ENCODE measurements at regions not wholly inside any gene's neighbourhood (a gene's known extent, or its start where the extent isn't known, plus 50 kb on each side); places are given as distances from the start of the nearest gene placed in this dataset.
"Not testable (repeated sequence)": the region's sequence is repeated elsewhere in the genome, so short reads cannot be mapped to it uniquely, and the experiment has no call there.

DNA sequence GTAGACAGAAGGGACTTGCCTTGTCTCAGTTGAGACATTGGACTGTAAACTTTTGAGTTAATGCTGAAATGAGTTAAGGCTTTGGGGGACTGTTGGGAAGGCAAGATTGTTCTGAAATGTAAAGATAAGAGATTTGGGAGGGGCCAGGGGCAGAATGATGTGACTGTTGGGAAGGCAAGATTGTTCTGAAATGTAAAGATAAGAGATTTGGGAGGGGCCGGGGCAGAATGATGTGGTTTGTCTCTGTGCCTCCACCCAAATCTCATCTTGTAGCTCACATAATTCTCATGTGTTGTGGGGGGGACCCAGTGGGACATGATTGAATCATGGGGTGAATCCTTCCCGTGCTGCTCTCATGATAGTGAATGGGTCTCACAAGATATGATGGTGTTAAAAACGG, 1217.1 kb downstream of the GALC start:
- DNase-seq: not testable (repeated sequence)

DNA sequence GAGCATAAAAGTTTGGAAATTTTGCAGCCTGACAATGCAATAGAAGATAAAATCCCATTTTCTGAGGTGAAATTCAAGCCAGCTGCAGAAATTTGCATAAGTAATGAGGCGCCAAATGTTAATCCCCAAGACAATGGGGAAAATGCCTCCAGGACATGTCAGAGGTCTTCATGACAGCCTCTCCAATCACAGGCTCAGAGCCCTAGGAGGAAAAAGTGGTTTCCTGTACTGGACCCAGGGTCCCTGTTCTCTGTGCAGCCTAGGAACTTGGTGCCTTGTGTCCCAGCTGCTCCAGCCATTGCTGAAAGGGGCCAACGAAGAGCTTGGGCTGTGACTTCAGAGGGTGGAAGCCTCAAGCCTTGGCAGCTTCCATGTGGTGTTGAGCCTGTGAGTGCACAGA, 1218.1 kb downstream of the GALC start:
- DNase-seq: no peak

DNA sequence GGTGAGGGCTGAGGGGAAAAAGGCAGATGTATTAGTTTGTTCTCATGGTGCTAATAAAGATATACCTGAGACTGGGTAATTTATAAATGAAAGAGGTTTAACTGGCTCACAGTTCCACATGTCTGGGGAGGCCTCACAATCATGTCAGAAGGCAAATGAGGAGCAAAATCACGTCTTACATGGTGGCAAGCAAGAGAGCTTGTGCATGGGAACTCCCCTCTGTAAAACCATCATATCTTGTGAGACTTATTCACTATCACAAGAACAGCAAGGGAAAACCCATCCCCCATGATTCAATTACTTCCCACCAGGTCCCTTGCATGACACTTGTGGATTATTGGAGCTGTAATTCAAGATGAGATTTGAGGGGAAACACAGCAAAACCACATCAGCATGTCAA, 1220.9 kb downstream of the GALC start:
- no peak for DNase-seq

DNA sequence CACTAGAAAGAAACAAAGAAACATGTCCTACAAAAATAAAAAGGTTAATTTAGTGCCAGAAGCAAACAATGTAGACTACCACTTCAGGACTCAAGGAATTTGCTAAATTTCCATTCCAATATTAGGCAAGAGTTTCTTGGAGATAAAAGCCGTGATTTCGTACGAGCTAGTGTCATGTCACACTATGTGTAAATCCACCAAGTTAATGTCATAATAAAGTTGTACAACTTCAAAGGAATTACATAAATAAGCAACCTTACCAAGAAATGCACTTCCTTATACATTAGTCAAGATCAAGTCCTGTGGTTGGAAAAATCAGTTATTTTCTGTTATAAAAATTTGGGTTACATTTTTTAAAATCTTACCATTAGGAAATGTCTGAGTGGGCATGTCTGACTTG, 1222.8 kb downstream of the GALC start:
- DNase-seq: no peak

DNA sequence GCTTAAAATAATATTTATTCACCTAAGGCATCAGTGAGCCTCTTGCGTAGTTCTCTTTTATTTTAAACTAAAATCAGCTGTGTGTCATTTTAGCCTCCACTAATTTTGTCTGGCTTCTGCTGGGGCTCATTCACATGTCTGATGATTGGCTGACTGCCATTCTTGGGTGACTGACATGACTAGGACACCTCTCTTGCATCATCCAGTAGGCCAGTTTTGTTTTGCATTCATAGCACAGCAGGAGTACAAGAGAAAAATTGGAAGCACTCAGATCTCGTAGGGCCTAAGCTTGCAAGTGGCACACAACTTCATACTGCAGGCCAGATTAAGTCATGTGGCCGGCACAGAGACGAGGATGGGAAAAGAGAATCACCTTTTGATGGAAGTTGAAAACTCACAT, 1226.5 kb downstream of the GALC start:
- no peak for DNase-seq

DNA sequence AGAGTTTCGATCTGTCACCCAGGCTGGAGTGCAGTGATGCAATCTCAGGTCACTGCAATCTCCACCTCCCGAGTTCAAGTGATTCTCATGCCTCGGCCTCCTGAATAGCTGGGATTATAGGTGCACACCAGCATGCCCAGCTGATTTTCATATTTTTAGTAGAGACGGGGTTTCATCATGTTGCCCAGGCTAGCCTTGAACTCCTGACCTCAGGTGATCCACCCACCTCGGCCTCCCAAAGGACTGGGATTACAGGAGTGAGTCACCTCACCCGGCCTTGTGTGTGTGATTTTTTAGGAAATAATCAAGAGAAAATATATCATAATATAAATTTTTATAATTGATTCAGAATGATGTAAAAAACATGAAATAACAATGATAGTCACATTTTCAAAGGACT, 1231.4 kb downstream of the GALC start:
- no peak for DNase-seq

DNA sequence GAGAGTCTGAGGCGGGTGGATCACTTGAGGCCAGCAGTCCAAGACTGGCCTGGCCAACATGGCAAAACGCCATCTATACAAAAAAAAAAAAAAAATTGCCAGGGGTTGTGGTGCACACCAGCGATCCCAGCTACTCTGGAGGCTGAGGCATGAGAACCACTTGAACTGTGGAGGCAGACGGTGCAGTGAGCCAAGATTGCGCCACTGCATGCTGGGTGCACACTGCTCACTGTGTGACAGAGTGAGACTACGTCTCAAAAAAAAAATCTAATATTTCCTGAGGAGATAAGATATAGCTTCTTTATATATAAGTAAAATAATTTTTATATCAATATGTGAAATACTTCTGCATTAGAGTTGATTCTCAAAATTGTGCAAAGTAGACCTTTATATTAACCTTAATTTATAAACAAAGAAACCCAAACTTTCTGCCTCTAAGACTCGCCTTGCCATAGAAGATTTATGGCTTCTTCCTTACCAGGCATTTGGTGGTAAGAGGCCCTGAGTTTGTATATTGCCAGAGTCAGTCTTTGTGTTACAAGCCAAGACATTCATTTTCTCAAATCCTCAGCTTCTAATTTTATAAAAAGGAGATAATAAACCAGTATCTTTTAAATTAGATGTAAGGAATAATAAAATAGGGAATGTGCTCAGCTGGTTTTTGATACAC, 1226.7 kb downstream of the FLRT2 start:
- DNase-seq: no peak

DNA sequence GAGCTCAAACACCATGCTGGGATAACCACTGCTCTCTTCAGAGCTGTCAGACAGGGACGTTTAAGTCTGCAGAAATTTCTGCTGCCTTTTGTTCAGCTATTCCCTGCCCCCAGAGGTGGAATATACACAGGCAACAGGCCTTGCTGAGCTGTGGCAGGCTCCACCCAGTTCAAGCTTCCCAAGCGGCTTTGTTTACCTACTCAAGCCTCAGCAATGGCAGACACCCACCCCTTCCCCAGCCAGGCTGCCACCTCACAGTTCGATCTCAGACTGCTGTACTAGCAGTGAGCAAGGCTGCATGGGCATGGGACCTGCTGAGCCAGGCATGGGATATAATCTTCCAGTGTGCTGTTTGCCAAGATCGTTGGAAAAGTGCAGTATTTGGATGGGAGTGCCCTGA, 1220.5 kb downstream of the FLRT2 start:
- not testable (repeated sequence) for DNase-seq

DNA sequence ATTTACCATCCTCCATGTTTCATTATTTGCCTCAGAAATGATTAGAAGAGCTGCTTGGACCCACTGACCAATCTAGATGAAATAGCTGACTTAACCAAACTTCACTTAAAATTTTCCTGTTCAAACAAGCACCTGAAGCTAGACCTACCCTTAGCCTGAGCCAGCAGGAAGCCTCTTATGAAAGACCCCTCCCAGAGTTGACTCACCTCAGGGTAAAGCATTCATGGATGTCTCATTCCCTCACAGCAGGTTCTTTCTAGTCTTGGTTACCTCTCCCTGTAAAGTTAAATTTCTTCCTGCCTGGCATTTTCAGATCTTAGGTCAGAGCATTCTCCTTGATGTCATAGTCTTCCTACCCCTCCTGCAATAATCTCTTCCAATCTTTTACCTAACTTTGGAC, 1209.8 kb downstream of the FLRT2 start:
- DNase-seq: no peak

DNA sequence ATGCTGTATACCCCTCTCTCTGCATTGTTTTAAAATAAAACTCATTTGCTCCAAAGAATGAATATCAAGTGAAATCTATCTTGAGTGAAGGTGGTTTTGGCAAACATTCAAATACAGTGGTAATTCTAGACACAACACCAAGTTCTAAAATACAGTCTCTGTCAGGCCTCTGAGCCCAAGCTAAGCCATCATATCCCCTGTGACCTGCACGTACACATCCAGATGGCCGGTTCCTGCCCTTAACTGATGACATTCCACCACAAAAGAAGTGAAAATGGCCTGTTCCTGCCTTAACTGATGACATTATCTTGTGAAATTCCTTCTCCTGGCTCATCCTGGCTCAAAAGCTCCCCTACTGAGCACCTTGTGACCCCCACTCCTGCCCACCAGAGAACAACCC, 1201.5 kb downstream of the FLRT2 start:
- DNase-seq: not testable (repeated sequence)

DNA sequence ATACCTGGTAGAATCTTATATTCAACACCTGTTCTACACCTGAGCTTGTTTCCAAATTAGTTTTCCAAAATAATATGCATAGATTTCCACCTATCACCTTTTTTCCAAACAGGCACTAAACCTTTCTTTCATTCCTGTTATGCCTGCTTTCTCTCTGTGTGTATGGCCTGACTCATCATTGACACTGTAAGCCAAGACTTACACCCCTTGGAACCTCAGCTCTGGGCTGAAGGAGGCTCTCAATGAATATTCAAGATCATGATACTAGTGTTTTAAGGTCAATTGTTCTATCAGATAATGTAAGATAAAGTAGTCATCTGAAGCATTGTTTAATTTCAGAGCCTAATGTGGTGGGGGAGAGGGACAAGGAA, 1193.3 kb downstream of the FLRT2 start:
- DNase-seq: no peak

DNA sequence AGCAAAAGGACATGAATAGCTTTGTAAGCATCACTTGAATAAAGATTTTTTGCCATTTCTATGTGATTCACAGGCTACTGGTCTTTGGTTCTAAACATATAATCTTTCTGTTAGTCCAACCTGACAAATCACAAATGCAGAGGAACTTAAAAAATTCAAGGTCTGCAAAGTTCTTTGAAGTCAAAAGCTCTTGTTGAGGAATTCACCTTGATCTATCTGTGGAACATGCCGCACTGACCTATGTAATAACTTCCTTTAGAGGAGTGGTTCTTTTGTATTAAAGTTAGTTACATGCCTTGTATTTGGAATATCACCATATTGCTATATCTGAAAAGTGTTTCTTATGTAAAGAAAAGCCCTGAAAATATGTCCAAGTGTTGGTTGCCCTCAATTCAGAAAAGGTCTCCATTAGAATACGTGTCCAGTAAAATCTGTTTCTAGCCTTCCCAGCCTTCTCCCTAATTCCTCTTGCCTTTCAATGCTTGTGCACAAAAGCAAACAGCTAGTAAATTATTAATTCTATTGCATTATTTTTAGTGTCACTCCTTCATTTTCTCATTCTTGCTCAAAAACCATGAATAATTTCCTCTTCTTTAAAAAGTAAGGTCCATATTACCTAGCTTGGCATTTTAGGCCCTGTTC, 1192.8 kb downstream of the FLRT2 start:
- no peak for DNase-seq

DNA sequence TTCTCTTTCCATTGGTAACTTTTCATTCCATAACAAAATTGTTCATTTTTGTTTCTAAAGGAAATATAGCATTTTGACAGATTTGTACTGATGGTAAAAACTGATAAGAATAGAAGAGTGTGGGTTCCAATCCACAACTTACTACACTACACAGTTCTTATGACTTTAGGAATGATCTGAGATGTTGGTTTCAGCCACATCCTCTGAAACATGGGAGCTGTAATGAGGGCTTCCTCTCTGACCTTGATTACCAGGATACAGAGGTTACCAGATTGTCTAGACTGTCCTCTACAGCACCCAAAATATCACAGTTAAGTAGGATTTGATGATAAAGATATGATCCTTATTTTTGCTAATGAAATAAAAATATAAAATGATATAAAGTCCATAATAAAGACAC, 1184.6 kb downstream of the FLRT2 start:
- no peak for DNase-seq

DNA sequence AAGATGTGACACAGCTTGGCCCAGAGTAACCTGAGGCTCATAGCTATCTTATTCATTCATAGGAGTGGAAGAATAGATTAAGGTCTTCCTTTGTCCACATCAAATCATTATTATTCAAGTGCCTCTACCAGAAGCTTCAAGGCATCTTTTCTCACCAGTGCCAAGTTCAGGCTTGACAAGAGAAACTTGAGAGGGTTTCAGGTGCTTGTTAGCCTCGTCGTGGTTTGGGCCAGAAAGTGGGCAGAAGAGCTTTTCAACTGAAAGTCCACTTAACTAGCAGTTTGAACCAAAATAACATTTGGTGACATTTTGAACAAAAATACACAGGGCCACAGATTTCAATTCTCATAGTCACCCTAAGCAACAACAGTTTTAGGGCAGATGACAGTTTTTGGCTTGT, 1184.2 kb downstream of the FLRT2 start:
- no peak for DNase-seq

DNA sequence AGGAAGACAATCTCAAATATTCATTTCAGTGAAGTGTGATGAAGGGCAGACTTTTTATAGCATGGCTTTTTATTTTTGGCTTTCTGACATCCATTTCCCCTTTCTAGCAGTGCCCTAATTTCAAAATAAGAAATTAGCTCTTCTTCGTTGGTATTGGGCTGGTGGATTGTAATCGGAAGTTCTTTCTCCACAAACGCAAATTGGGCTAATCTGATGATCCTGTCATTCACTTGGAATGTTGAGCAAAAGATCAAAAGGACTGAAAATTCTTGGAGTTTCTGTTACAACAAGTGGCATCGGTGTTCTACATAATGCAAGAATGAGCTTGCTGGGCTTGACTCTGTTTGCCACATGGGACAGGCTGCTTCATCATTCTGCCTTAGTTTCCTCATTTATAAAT, 1182.8 kb downstream of the FLRT2 start:
- DNase-seq: no peak

DNA sequence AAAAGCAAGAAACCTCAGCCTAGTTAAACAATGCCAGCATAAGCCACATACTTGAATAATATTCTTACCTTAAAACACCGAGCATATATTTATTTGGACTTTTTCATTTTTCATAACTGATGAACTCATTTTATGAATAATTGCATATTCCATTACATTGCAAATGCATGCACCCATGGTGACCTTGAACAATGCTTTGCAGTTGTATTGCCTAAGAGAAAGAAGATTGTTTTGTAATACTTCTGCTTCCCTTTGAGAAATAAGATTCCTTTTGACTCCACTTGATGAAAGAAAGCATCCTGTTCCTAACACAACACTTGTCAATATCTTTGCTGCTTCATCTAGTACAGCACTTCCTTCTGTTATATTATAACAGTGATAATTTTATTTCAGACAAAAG, 1182.2 kb downstream of the FLRT2 start:
- no peak for DNase-seq

DNA sequence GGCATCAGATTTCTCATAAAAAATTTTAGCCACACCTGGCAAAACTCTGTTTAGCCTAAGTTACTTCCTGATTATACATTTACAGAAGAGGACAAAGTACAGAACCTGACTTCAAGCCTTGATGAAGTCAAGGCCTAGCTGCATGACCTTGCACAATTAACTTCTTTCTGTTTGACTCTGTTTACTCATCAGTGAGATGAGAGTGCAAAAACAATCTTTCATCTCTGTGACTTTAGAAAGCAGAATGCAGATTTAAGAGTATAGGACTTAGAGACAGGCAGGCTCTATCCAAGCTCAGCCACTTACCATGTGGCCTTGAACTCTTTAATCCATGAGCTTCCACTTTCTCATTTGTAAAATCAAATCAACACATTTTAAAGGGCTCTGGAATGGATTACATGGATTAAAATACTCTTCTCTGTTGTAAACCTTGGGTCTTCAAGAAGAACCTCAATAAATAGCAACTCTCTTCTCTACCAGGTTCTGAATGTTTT, 1178.9 kb downstream of the FLRT2 start:
- no peak for DNase-seq

DNA sequence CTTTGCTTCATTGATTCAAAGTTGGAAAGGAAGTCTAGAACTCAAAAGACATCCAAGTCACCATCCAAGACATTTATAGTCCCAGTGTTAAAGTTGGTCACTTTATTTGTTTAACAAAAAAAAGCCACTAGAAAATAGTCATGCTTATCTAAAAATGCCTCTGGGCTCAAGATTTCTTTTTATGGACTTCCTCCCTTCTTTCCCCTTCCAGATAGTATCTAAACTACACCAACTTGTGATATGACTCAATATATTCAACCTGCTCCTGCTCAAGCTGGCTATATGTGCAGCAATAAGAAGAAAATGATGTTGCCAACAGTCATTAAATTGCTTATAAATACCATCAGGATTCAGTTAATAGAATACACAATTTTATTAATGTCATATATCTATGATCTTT, 1177.1 kb downstream of the FLRT2 start:
- no peak for DNase-seq

DNA sequence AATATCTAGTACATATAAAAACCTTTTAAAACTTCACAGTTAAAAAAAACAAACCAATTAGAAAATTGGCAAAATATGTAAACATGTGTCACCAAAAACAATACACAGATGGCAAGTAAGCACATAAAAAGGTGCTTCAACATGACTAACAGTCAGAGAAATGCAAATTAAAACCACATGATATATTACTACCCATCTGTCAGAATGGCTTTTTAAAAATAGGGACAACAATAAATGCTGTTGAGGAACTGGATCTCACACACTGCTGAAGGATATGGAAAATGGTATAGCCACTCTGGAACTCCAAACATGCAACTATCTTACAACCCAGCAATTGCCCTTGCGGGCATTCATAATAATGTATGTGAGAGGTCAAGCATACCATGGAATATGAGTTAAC, 1153.6 kb downstream of the FLRT2 start:
- no peak for DNase-seq

DNA sequence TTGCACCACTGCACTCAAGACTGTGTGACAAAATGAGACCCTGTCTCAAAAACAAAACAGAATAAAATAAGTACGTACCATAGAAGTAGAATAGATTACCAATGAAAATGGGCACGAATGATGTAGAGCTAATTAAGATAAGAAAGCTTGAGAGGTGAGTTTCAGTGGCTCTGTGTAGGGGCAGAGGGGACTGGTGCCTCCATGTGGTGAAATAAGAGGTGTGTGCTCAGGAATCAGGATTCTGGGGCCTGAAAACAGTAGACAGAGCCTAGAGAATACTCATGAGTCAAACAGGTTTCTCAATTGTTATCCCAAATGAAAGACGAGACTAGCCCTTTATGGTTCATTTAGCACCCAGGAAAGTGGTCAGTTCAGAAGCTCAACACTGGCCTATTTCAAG, 1145.1 kb downstream of the FLRT2 start:
- no peak for DNase-seq

DNA sequence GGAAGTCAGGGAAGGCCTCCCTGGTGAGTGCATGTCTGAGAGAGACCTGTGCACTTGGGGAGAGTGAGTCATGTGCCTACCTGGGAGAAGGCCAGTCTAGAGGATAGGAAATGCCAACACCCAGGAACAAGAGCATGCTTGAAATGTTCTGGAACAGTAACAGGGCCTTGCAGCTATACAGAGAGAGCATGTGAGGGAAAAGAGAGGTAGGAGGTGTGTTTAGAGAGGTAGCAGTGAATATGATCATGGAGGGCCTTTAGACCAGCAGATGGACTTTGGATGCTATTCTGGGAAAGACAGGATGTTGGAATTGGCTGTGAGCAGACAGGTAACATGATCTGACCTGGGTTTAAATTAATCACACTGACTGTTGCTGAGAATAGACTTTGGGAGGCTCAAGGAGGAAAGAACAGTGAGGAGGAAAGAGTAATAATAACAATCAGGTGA, 1143.6 kb downstream of the FLRT2 start:
- DNase-seq: no peak

DNA sequence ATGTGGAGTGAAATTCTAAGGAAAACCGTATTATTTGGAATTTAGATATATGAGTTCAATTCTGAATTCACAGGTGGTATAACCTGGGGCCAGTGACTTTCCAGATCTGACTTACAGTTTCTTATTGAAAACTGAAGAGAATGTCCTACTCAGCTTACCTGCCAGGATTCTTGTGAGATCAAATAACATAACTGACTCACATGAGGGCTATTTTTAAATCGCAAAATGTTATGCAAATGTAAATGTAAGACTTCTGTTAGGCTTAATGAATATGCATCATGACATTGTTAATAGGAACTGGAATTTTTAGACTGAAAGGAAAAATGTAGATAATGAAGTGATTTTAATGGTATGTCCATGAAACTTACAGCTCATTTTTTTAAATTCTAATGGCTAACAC, 1142.1 kb downstream of the FLRT2 start:
- DNase-seq: no peak

DNA sequence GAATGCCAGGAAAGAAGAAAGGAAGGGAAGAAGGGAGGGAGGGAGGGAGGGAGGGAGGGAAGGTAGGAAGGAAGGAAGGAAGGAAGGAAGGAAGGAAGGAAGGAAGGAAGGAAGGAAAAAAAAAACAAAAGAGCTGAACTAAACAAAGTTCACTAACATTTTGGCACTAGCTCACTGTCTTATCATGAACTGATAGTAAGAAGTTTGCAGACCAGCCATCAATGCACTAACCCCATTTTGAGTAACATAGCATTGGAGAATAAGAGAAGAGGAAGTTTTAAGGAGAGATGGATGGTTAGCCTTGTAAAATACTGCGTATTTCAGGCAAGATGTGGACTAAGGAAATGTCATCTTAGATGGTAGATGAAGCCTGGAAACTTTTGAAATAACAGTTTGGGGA, 1136.0 kb downstream of the FLRT2 start:
- no peak for DNase-seq

DNA sequence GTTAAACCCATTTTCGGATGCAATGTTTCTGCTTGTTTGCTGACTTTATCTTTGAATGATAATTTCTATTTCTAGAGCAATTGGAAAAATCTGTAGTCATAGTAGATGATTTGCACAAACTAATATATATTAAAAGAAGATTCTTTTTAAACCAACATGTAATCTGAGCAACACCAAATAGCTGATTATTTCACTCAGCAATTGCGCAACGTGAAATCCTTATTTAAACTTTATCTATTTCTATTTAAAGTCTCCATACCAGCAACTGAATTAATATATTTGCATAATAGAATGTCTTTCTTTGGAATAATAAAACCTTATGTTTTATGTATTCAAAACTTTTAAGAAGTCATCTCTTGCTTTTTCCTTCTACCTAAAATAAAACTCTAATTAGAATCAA, 1132.4 kb downstream of the FLRT2 start:
- no peak for DNase-seq

All from T1000 (cell line).